Activated CD8-positive, alpha-beta T cell treated with anti-CD3 and anti-CD28 coated beads, Interleukin-2, amount 10 ng/mL, durations not matched to agents 7 days and 5 days (primary cell): ENCODE measurements at regions not wholly inside any gene's neighbourhood (a gene's known extent, or its start where the extent isn't known, plus 50 kb on each side); places are given as distances from the start of the nearest gene placed in this dataset.

ENCODE experiments used
- ATAC-seq: fragments of 150-1000 bp; cut with Tn5 transposase; one replicate; pipeline ENCODE4 v1.10.0; 2021; ENCODE audit warnings: moderate library complexity
- CTCF ChIA-PET: fragments of 350-600 bp; sonication (Branson Sonifier 250); formaldehyde crosslinking; loops from one replicate; lab custom pipeline; 2021; ENCODE audit warnings: antibody characterized with exemption; lab: Charles Lee
- POLR2A ChIA-PET: fragments of 350-600 bp; sonication (Branson Sonifier 250); formaldehyde crosslinking; loops from one replicate; lab custom pipeline; 2021; ENCODE audit warnings: antibody characterized with exemption; lab: Charles Lee
- DNase-seq: peaks from one replicate; pipeline ENCODE4 v3.0.0-alpha.2; 2020
- H3K27ac Mint-ChIP-seq: one replicate; pipeline ENCODE4 v1.8.0; 2021; ENCODE audit warnings: mild to moderate bottlenecking, mixed read lengths
- H3K27me3 Mint-ChIP-seq: one replicate; pipeline ENCODE4 v1.8.0; 2021; ENCODE audit warnings: low read depth, mixed read lengths
- H3K36me3 Mint-ChIP-seq: one replicate; pipeline ENCODE4 v1.8.0; 2021; ENCODE audit warnings: low read depth, mixed read lengths
- H3K4me1 Mint-ChIP-seq: one replicate; pipeline ENCODE4 v1.8.0; 2021; ENCODE audit warnings: low read depth, mixed read lengths
- H3K4me3 Mint-ChIP-seq: one replicate; pipeline ENCODE4 v1.8.0; 2021; ENCODE audit warnings: mild to moderate bottlenecking, mixed read lengths
- H3K9me3 Mint-ChIP-seq: one replicate; pipeline ENCODE4 v1.8.0; 2022; ENCODE audit warnings: mixed read lengths; ENCODE audit not compliant: insufficient read depth

- Mint-ChIP-seq H3K4me1 (no peaks in the 10 kb centered on the region), H3K4me3 (no peak overlapping the region), H3K27me3 (peaks cover 4% of the 10 kb centered on the region), H3K9me3 (no peaks in the 10 kb centered on the region), H3K27ac (no peak overlapping the region), H3K36me3 (no peaks in the 10 kb centered on the region)
- ChIA-PET POLR2A (no interaction called here), CTCF (no interaction called here)
- DNase-seq (no peak), ATAC-seq (no peak)
Observed at GRCh38 chr7:47202146-47202783, 379.6 kb downstream of the TNS3 start.

GRCh38 chr7:47198159-47198558 is 383.8 kb downstream of the TNS3 start:
- ChIA-PET CTCF (no interaction called here), POLR2A (no interaction called here)
- Mint-ChIP-seq H3K36me3 (no peaks in the 10 kb centered on the region), H3K4me1 (no peaks in the 10 kb centered on the region), H3K27me3 (no peaks in the 10 kb centered on the region), H3K9me3 (no peaks in the 10 kb centered on the region), H3K27ac (no peak overlapping the region), H3K4me3 (no peak overlapping the region)
- ATAC-seq (no peak), DNase-seq (no peak)

- H3K4me1 Mint-ChIP-seq = no peaks in the 10 kb centered on the region
- CTCF ChIA-PET = no interaction called here
- H3K27me3 Mint-ChIP-seq = no peaks in the 10 kb centered on the region
- DNase-seq (no peak), ATAC-seq (no peak)
- no peaks in the 10 kb centered on the region for H3K36me3 Mint-ChIP-seq
- H3K27ac Mint-ChIP-seq = no peak overlapping the region
- POLR2A ChIA-PET = no interaction called here
- H3K9me3 Mint-ChIP-seq = no peaks in the 10 kb centered on the region
- H3K4me3 Mint-ChIP-seq = no peak overlapping the region
Observed at GRCh38 chr7:47197486-47197885, 384.4 kb downstream of the TNS3 start.

- Mint-ChIP-seq H3K27ac (no peak overlapping the region), H3K4me1 (no peaks in the 10 kb centered on the region), H3K27me3 (no peaks in the 10 kb centered on the region), H3K4me3 (no peak overlapping the region), H3K9me3 (no peaks in the 10 kb centered on the region), H3K36me3 (no peaks in the 10 kb centered on the region)
- DNase-seq = no peak
- POLR2A ChIA-PET = no interaction called here
- CTCF ChIA-PET = no interaction called here
- ATAC-seq = no peak
Observed at GRCh38 chr7:47196737-47197136, 385.2 kb downstream of the TNS3 start.

- Mint-ChIP-seq H3K9me3 (no peaks in the 10 kb centered on the region), H3K27me3 (no peaks in the 10 kb centered on the region), H3K4me1 (no peaks in the 10 kb centered on the region), H3K27ac (no peak overlapping the region), H3K36me3 (no peaks in the 10 kb centered on the region), H3K4me3 (no peak overlapping the region)
- CTCF ChIA-PET = no interaction called here
- no peak for ATAC-seq
- POLR2A ChIA-PET = no interaction called here
- no peak for DNase-seq
Observed at GRCh38 chr7:47196106-47196645, 385.7 kb downstream of the TNS3 start.

GRCh38 chr7:47195641-47196040 is 386.3 kb downstream of the TNS3 start:
- no peak overlapping the region for H3K4me3 Mint-ChIP-seq
- H3K36me3 Mint-ChIP-seq = no peaks in the 10 kb centered on the region
- H3K27me3 Mint-ChIP-seq = no peaks in the 10 kb centered on the region
- H3K9me3 Mint-ChIP-seq = no peaks in the 10 kb centered on the region
- POLR2A ChIA-PET = no interaction called here
- CTCF ChIA-PET = no interaction called here
- DNase-seq (no peak), ATAC-seq (no peak)
- no peak overlapping the region for H3K27ac Mint-ChIP-seq
- H3K4me1 Mint-ChIP-seq = no peaks in the 10 kb centered on the region

GRCh38 chr7:47194516-47195057 is 387.3 kb downstream of the TNS3 start:
- no peak for DNase-seq
- CTCF ChIA-PET = no interaction called here
- ATAC-seq = no peak
- no peaks in the 10 kb centered on the region for H3K9me3 Mint-ChIP-seq
- POLR2A ChIA-PET = no interaction called here
- no peaks in the 10 kb centered on the region for H3K27me3 Mint-ChIP-seq
- H3K36me3 Mint-ChIP-seq = no peaks in the 10 kb centered on the region
- H3K4me1 Mint-ChIP-seq = no peaks in the 10 kb centered on the region
- H3K27ac Mint-ChIP-seq = no peak overlapping the region
- H3K4me3 Mint-ChIP-seq = no peak overlapping the region

GRCh38 chr7:47192978-47193377 is 388.9 kb downstream of the TNS3 start:
- Mint-ChIP-seq H3K4me1 (no peaks in the 10 kb centered on the region), H3K27ac (no peak overlapping the region), H3K27me3 (peaks cover 2% of the 10 kb centered on the region), H3K9me3 (no peaks in the 10 kb centered on the region), H3K4me3 (no peak overlapping the region), H3K36me3 (no peaks in the 10 kb centered on the region)
- DNase-seq (no peak), ATAC-seq (no peak)
- POLR2A ChIA-PET = no interaction called here
- CTCF ChIA-PET = no interaction called here

- H3K9me3 Mint-ChIP-seq = no peaks in the 10 kb centered on the region
- H3K27me3 Mint-ChIP-seq = peaks cover 2% of the 10 kb centered on the region
- H3K4me1 Mint-ChIP-seq = no peaks in the 10 kb centered on the region
- H3K36me3 Mint-ChIP-seq = no peaks in the 10 kb centered on the region
- ATAC-seq = no peak
- ChIA-PET CTCF (no interaction called here), POLR2A (no interaction called here)
- no peak overlapping the region for H3K4me3 Mint-ChIP-seq
- no peak overlapping the region for H3K27ac Mint-ChIP-seq
- no peak for DNase-seq
Observed at GRCh38 chr7:47191876-47192291, 390.0 kb downstream of the TNS3 start.

GRCh38 chr7:47191316-47191715 is 390.6 kb downstream of the TNS3 start:
- CTCF ChIA-PET = no interaction called here
- no peak overlapping the region for H3K27ac Mint-ChIP-seq
- ATAC-seq (no peak), DNase-seq (no peak)
- H3K9me3 Mint-ChIP-seq = no peaks in the 10 kb centered on the region
- POLR2A ChIA-PET = no interaction called here
- H3K4me3 Mint-ChIP-seq = no peak overlapping the region
- H3K36me3 Mint-ChIP-seq = no peaks in the 10 kb centered on the region
- H3K4me1 Mint-ChIP-seq = no peaks in the 10 kb centered on the region
- peaks cover 2% of the 10 kb centered on the region for H3K27me3 Mint-ChIP-seq

GRCh38 chr7:47190462-47190861 is 391.4 kb downstream of the TNS3 start:
- ATAC-seq (no peak), DNase-seq (no peak)
- Mint-ChIP-seq H3K36me3 (no peaks in the 10 kb centered on the region), H3K9me3 (no peaks in the 10 kb centered on the region), H3K4me3 (no peak overlapping the region), H3K27ac (no peak overlapping the region), H3K27me3 (peaks cover 2% of the 10 kb centered on the region), H3K4me1 (no peaks in the 10 kb centered on the region)
- CTCF ChIA-PET = no interaction called here
- POLR2A ChIA-PET = no interaction called here

GRCh38 chr7:47188653-47189315 is 393.1 kb downstream of the TNS3 start:
- Mint-ChIP-seq H3K27me3 (peaks cover 2% of the 10 kb centered on the region), H3K27ac (no peak overlapping the region), H3K4me1 (no peaks in the 10 kb centered on the region), H3K4me3 (no peak overlapping the region), H3K36me3 (no peaks in the 10 kb centered on the region), H3K9me3 (no peaks in the 10 kb centered on the region)
- DNase-seq (no peak), ATAC-seq (no peak)
- POLR2A ChIA-PET = no interaction called here
- CTCF ChIA-PET = no interaction called here
